ENCODE measurements at regions not wholly inside any gene's neighbourhood (a gene's known extent, or its start where the extent isn't known, plus 50 kb on each side); places are given as distances from the start of the nearest gene placed in this dataset.

DNA sequence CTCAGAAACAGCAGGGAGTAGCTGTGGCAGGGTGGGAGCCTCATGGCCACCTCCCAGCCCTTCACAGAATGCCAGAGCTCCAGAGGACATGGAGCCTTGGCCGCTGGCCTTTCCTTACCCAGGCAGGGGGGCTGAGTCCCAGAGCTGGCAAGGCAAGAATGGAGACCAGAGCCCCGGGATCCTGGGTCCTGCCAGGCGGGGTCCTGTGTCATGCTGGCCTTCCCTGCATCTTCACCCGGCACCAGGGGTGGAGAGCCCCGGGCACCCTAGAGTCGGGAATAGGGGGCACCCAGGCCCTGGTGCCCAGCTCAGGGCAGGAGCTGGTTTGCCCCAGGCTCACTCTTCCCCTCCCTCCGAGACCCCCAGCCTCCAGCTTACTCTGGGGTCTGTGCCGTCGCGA lies 519.9 kb downstream of the TBC1D22A start:
- Histone ChIP-seq H3K36me3 (ENCODE audit: insufficient read depth, low read length) (no peaks in the 10 kb centered on the region), H3K4me1 (ENCODE audit: insufficient read depth, low read length) (no peaks in the 10 kb centered on the region), H2AFZ (ENCODE audit: low read depth, low read length) (no peak overlapping the region), H3K4me3 (ENCODE audit: low read length) (no peak overlapping the region), H3K9me3 (ENCODE audit: low read length) (no peaks in the 10 kb centered on the region), H3K27me3 (ENCODE audit: insufficient read depth, low read length) (peaks cover 21% of the 10 kb centered on the region)

DNA sequence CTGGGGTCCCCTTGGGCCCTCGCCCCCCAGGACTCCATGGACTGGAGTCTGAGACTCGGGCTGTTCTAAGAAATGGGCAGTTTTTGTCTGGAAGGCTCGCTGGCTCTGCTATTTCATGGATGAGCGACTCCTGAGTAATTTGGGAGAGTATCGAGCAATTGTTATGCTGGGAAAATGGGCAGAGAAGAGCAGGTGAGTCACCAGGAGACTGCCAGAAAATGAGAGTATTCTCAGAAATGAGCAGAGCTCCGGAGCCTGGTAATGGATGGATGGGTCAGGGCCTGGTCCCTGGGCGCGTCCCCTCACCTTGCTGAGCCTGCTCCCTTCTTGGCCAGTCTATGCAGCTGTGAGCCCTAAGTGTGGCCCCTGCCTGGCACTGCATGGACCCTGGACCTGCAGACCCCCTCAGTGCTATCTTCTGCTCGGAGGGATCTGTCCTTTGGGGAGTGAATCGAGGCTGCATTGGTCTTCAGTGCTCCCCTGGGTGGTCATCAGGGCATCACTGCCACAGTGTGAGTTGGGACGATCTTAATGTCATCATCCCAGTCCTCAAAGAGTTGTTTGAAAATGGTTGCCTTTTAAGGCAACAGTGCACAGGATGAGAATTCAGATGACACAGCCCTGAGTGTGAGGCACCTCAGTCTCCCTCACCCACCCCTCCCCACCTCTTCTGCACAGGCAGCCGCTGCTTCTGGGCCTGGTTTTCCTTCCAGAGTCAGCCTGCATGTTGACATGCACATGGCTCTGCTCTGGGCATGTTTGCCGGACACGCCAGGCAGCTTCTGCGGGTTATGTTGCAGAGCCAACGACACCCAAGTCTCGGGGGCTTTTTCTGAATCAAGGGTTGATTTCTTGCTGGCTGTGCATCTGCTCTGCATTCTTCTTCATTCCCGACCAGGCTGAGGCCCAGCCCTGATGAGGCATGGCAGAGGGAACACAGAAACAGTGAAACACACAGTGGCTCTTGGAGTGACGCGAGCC lies 519.0 kb downstream of the TBC1D22A start:
- Histone ChIP-seq H3K9me3 (ENCODE audit: low read length) (no peaks in the 10 kb centered on the region), H3K4me3 (ENCODE audit: low read length) (no peak overlapping the region), H3K36me3 (ENCODE audit: insufficient read depth, low read length) (no peaks in the 10 kb centered on the region), H2AFZ (ENCODE audit: low read depth, low read length) (no peak overlapping the region), H3K27me3 (ENCODE audit: insufficient read depth, low read length) (peaks cover 21% of the 10 kb centered on the region), H3K4me1 (ENCODE audit: insufficient read depth, low read length) (no peaks in the 10 kb centered on the region)

DNA sequence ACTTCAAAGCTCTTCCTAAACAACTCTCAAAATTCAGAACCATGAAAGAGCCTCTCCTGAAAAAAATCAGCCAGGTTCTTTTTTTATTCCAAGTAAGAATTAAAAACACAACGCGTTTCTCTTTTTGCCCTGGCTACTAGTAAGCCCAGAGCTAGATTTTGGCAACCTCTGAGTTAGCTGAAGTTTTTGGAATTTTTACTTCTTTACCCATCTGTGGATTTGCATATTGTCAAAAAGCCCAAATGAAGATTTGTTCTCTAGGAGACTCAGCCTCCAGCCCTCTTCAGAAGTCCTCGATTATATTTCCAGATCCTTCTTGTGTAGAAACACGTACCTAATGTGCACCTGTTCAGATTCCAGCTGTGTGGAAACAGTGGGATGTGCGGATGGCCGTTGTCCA lies 517.9 kb downstream of the TBC1D22A start:
- H2AFZ ChIP-seq (ENCODE audit: low read depth, low read length), result no peak overlapping the region
- peaks cover 21% of the 10 kb centered on the region for H3K27me3 ChIP-seq (ENCODE audit: insufficient read depth, low read length)
- no peaks in the 10 kb centered on the region for H3K9me3 ChIP-seq (ENCODE audit: low read length)
- H3K4me3 ChIP-seq (ENCODE audit: low read length), result no peak overlapping the region
- H3K36me3 ChIP-seq (ENCODE audit: insufficient read depth, low read length), result no peaks in the 10 kb centered on the region
- no peaks in the 10 kb centered on the region for H3K4me1 ChIP-seq (ENCODE audit: insufficient read depth, low read length)

DNA sequence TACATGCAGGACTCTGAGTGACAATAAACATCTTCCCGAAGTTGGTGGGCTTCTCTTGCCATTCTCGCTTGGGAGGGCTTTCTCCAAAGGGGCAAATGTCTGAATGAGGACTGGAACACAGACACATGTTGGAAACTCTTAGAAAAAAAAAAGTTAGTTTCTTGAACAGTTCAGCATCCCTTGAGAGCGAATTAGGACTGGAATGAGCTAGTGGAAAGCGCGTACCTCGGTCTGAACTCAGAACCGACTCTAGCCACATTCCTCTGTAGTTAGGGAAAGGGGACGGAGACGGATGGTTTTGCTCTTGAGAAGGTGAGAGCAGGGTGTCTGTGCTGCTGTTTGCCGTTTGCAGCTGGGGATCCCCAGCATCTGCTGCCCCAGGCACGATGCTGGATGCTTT lies 517.3 kb downstream of the TBC1D22A start:
- Histone ChIP-seq H3K4me1 (ENCODE audit: insufficient read depth, low read length) (no peaks in the 10 kb centered on the region), H3K36me3 (ENCODE audit: insufficient read depth, low read length) (no peaks in the 10 kb centered on the region), H2AFZ (ENCODE audit: low read depth, low read length) (no peak overlapping the region), H3K27me3 (ENCODE audit: insufficient read depth, low read length) (peaks cover 21% of the 10 kb centered on the region), H3K4me3 (ENCODE audit: low read length) (no peak overlapping the region), H3K9me3 (ENCODE audit: low read length) (no peaks in the 10 kb centered on the region)

DNA sequence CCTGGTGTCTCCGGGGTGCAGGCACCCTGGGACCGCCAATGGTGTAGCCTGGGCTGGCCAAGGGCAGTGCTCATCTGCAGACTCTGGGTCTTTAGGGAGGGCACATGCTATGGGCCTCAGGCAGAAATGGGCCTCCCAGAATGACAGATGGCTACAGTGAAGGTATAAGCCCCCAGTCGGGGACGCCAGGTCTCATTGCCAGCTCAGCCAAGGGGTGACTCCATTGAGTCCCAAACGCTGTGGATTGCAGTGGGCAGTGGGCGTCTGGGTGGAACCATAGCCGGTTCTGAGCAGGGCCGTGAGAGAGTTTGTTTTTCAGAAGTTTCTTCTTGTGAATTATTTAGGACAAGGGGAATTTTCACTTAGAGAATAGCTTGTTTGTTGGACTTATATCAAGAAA lies 516.9 kb downstream of the TBC1D22A start:
- Histone ChIP-seq H3K4me3 (ENCODE audit: low read length) (no peak overlapping the region), H3K4me1 (ENCODE audit: insufficient read depth, low read length) (no peaks in the 10 kb centered on the region), H3K27me3 (ENCODE audit: insufficient read depth, low read length) (peaks cover 21% of the 10 kb centered on the region), H3K9me3 (ENCODE audit: low read length) (no peaks in the 10 kb centered on the region), H2AFZ (ENCODE audit: low read depth, low read length) (no peak overlapping the region), H3K36me3 (ENCODE audit: insufficient read depth, low read length) (no peaks in the 10 kb centered on the region)

DNA sequence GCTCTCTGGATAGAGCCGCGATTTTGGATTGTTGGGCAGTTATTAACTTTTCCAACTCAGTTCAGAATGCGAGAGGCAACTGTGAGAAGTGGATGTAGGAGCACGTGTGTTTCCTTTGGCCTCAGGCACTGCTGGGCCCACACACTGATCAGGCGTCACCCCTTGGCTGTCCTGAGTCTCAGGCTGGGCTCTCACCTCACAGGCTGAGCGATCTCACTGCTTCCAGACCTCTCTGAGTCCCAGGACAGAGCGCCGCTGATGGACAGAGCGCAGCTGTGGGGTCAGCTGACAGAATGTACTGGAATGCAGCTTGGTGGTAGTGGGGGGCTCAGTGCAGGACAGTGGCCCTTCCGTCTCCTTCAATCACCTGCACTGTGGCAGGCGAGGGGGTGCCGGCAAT lies 516.2 kb downstream of the TBC1D22A start:
- Histone ChIP-seq H2AFZ (ENCODE audit: low read depth, low read length) (no peak overlapping the region), H3K27me3 (ENCODE audit: insufficient read depth, low read length) (peaks cover 21% of the 10 kb centered on the region), H3K4me1 (ENCODE audit: insufficient read depth, low read length) (no peaks in the 10 kb centered on the region), H3K4me3 (ENCODE audit: low read length) (no peak overlapping the region), H3K9me3 (ENCODE audit: low read length) (no peaks in the 10 kb centered on the region), H3K36me3 (ENCODE audit: insufficient read depth, low read length) (no peaks in the 10 kb centered on the region)

DNA sequence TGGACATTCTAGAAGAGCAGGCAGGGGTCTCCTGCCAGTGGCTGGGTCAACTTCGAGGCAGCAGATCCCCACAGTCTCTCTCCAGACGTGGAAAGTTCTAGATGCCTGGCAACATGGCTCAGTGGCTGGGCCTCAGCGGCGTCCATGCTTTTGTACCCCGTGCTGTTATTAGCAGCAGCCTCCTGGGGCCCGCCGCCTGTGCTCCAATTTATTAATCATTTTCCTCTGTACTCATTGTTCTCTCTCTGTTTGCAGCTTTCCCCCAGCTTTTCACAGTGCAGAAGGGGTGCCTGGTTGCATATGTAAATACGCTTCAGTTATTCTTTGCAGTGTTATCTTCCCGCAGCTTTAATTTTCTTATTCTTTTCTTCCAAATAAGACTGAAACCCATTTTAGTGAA lies 515.1 kb downstream of the TBC1D22A start:
- H3K36me3 ChIP-seq (ENCODE audit: insufficient read depth, low read length), result no peaks in the 10 kb centered on the region
- no peak overlapping the region for H2AFZ ChIP-seq (ENCODE audit: low read depth, low read length)
- H3K9me3 ChIP-seq (ENCODE audit: low read length), result no peaks in the 10 kb centered on the region
- no peaks in the 10 kb centered on the region for H3K4me1 ChIP-seq (ENCODE audit: insufficient read depth, low read length)
- H3K27me3 ChIP-seq (ENCODE audit: insufficient read depth, low read length), result peaks cover 17% of the 10 kb centered on the region
- no peak overlapping the region for H3K4me3 ChIP-seq (ENCODE audit: low read length)

DNA sequence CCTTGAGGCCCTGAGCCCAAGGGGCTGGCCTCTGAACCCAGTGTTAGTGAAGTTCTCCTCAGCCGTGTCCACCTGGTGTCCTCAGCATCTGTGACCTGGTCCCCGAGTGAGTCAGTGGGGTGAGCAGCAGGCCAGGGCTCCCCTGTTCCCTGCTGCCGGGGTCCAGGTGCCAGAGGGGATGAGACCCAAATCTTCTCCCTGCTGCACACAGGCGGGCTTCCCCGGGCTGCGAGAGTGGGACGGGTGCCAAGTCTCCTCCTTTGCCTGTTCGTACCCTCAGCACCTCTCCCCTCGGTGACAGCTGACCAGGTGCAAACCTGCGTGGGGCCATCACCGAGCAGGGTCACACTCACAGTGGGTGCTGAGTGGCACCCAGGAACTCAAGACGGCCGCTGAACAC lies 514.5 kb downstream of the TBC1D22A start:
- H3K27me3 ChIP-seq (ENCODE audit: insufficient read depth, low read length), result peaks cover 15% of the 10 kb centered on the region
- H3K9me3 ChIP-seq (ENCODE audit: low read length), result no peaks in the 10 kb centered on the region

DNA sequence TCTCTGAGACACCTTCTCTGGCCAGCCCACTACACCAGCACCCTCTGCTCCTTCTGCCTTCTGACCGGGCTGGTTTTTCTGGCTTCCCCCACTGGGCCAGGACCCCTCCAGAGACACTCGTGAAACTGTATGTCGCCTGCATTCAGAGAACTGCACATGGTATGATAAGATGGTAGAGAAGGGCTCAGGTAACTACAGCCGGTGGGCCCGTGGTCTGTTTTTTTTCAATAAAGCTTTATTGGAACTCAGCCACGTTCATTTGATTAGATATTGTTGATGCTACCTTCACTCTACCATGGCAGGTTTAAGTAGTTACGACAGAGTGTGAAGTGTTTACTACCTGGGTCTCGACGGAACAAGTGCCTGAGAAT lies 514.0 kb downstream of the TBC1D22A start:
- H3K9me3 ChIP-seq (ENCODE audit: low read length), result no peaks in the 10 kb centered on the region
- H3K4me3 ChIP-seq (ENCODE audit: low read length), result no peak overlapping the region
- no peak overlapping the region for H2AFZ ChIP-seq (ENCODE audit: low read depth, low read length)
- H3K27me3 ChIP-seq (ENCODE audit: insufficient read depth, low read length), result peaks cover 15% of the 10 kb centered on the region
- H3K4me1 ChIP-seq (ENCODE audit: insufficient read depth, low read length), result no peaks in the 10 kb centered on the region
- no peaks in the 10 kb centered on the region for H3K36me3 ChIP-seq (ENCODE audit: insufficient read depth, low read length)

More for the DNA sequence above, 514.5 kb downstream of the TBC1D22A start:
- H3K36me3 ChIP-seq (ENCODE audit: insufficient read depth, low read length), result no peaks in the 10 kb centered on the region
- no peak overlapping the region for H3K4me3 ChIP-seq (ENCODE audit: low read length)
- H3K4me1 ChIP-seq (ENCODE audit: insufficient read depth, low read length), result no peaks in the 10 kb centered on the region
- H2AFZ ChIP-seq (ENCODE audit: low read depth, low read length), result no peak overlapping the region

DNA sequence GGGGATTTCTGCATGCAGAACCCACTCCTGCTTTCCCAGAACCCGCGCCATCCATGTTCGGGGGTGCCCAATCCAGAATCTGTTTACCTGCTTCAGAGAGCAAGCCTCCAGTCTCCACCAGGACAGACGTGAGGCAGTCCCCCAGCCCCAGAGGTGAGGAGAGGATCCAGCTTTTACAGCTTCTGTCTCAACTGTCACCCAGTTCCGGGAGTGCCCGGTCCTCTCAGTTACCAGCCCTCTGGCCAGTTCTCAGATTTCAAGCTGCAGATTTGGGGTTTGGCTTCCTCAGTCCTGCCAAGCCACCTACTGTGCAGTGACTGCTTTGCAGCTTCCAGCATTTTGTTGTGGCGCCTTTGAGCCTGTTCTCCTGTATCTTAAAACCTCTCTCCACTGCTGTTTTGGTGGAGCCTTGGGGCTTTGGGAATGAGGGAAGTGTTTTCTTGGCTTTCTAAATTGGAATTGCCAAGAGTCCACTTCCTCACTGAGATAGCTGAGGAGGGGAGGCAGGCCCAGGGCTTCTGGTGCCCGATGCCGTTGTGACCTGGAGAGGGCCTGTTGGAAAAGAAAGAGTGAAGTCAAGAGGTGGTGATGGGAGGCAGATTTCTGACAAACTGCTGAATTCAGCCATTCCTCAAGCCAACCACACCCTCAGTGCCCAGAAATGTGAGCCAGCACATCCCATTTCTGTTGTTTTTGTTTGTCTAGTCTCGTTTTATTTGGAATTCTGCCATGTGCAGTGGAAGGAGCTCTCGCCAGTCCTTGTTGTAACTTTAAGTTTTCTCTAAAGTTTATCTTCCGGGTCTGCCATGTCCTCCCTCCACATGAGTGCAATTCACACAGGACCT lies 513.4 kb downstream of the TBC1D22A start:
- no peak overlapping the region for H2AFZ ChIP-seq (ENCODE audit: low read depth, low read length)
- H3K4me1 ChIP-seq (ENCODE audit: insufficient read depth, low read length), result no peaks in the 10 kb centered on the region
- H3K27me3 ChIP-seq (ENCODE audit: insufficient read depth, low read length), result peaks cover 15% of the 10 kb centered on the region
- H3K4me3 ChIP-seq (ENCODE audit: low read length), result no peak overlapping the region
- no peaks in the 10 kb centered on the region for H3K9me3 ChIP-seq (ENCODE audit: low read length)
- H3K36me3 ChIP-seq (ENCODE audit: insufficient read depth, low read length), result no peaks in the 10 kb centered on the region

DNA sequence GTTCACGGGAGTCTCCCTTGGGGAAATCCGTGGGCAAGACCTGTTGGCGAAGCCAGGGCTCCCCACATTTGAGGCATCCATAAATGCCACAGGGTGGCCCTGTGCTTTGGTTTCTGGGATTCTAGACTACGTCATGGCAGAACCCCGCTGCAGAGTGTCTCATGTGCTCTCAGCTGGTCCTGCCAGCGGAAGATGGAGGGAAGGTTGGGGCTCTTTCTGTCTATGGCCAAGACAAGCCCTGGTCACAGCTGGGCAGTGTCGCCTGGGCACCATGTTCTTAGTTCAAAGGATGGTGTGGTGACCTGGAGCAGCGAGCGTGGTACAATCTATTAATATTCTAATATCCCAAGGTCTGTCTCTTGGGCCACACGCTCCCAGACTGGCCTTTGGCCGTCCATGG lies 511.7 kb downstream of the TBC1D22A start:
- Histone ChIP-seq H3K36me3 (ENCODE audit: insufficient read depth, low read length) (no peaks in the 10 kb centered on the region), H3K9me3 (ENCODE audit: low read length) (no peaks in the 10 kb centered on the region), H2AFZ (ENCODE audit: low read depth, low read length) (no peak overlapping the region), H3K27me3 (ENCODE audit: insufficient read depth, low read length) (peaks cover 8% of the 10 kb centered on the region), H3K4me3 (ENCODE audit: low read length) (no peak overlapping the region), H3K4me1 (ENCODE audit: insufficient read depth, low read length) (no peaks in the 10 kb centered on the region)

DNA sequence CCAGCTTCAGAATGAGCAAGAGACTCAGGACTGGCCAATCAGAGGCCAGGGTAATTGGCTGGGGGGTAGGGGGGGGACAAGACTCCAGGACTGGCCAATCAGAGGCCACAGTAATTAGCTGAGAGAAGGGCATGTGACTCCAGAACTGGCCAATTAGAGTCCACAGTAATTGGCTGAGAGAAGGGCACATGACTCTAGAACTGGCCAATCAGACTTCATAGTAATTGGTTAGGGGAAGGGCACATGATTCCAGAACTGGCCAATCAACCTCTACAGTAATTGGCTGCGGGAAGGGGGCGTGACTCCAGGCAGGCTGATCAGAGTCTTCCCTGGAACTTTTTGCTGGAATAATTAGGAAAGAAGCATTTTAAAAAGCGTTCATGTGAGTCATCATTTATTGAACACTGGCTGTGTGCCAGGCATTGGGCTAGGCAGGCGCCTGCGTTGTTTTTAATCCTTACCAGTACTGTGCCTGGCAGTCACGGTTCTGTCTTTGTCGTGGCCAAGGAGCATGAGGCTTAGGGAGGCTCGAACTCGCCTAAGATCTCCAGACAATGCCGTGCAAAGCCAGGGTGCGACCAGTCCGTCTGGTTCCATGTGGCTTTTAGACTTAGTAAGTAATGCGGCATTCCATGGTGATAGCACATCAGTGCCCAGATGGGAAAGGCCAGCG lies 508.1 kb downstream of the TBC1D22A start:
- H3K36me3 ChIP-seq (ENCODE audit: insufficient read depth, low read length), result no peaks in the 10 kb centered on the region

More for the DNA sequence above, 508.1 kb downstream of the TBC1D22A start:
- Histone ChIP-seq H3K4me1 (ENCODE audit: insufficient read depth, low read length) (no peaks in the 10 kb centered on the region), H3K4me3 (ENCODE audit: low read length) (no peak overlapping the region), H2AFZ (ENCODE audit: low read depth, low read length) (no peak overlapping the region), H3K9me3 (ENCODE audit: low read length) (no peaks in the 10 kb centered on the region), H3K27me3 (ENCODE audit: insufficient read depth, low read length) (no peaks in the 10 kb centered on the region)

Measured in neuron (in vitro differentiated cells).